ENCODE measurements at regions not wholly inside any gene's neighbourhood (a gene's known extent, or its start where the extent isn't known, plus 50 kb on each side); places are given as distances from the start of the nearest gene placed in this dataset.

GRCh38 chr1:60126723-60127122 is 53.2 kb upstream of the C1orf87 start:
- 65% methylated on average over 3 of the region's 3 CpGs for WGBS
- no peaks in the 10 kb centered on the region for H3K9me3 ChIP-seq
- TF ChIP-seq EP300 (IDR thresholded peaks at IDR 0.05), result no peak
- no peak for TF ChIP-seq POLR2A (IDR thresholded peaks at IDR 0.05)
- TF ChIP-seq CTCF (IDR thresholded peaks at IDR 0.05), result no peak
- no peak for TF ChIP-seq POLR2AphosphoS5 (IDR thresholded peaks at IDR 0.05)

More at GRCh38 chr1:60126723-60127122, 53.2 kb upstream of the C1orf87 start:
- no peak for DNase-seq (ENCODE audit: low spot score in 2 of 2)
- Histone ChIP-seq H3K27me3 (no peaks in the 10 kb centered on the region), H3K4me3 (no peak overlapping the region), H3K4me1 (no peaks in the 10 kb centered on the region), H3K27ac (no peak overlapping the region), H3K36me3 (no peaks in the 10 kb centered on the region)

Measured in suprapubic skin (tissue), 4 donors.